HG03354 (cell line): ENCODE measurements at regions not wholly inside any gene's neighbourhood (a gene's known extent, or its start where the extent isn't known, plus 50 kb on each side); places are given as distances from the start of the nearest gene placed in this dataset.
"Not testable (repeated sequence)": the region's sequence is repeated elsewhere in the genome, so short reads cannot be mapped to it uniquely, and the experiment has no call there.

ENCODE experiments used
- ATAC-seq: cut with Tn5 transposase; IDR thresholded peaks from one replicate; pipeline ENCODE4 v1.9.1; 2021; ENCODE audit warnings: mild to moderate bottlenecking; ENCODE audit not compliant: unreplicated experiment, poor library complexity, severe bottlenecking

DNA sequence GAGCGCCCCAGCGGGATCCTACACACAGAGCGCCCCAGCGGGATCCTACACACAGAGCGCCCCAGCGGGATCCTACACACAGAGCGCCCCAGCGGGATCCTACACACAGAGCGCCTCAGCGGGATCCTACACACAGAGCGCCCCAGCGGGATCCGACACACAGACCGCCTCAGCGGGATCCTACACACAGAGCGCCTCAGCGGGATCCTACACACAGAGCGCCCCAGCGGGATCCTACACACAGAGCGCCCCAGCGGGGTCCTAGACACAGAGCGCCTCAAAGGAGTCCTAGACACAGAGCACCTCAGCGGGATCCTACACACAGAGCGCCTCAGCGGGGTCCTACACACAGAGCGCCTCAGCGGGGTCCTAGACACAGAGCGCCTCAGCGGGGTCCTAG, 1352.7 kb downstream of the GATA3 start:
- ATAC-seq, result not testable (repeated sequence)

DNA sequence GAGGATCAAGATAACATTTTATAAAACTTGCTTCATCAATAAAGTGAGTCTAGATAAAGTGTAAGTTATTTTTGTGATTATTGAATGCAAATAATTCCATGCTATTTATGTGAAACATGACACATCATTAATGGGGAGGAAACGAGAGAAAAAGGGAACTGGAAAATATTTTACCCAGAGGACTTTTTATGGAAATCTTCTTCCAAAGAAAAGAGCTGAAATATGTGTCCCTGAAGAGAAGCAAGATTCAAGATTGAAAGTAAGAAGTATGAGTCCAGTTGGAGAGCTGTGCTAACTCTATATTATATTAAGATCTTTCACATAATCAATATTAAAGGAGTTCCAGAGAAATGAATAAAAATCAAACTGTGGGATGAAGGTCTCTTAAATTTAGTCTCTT, 1361.8 kb downstream of the GATA3 start:
- ATAC-seq, result no peak

DNA sequence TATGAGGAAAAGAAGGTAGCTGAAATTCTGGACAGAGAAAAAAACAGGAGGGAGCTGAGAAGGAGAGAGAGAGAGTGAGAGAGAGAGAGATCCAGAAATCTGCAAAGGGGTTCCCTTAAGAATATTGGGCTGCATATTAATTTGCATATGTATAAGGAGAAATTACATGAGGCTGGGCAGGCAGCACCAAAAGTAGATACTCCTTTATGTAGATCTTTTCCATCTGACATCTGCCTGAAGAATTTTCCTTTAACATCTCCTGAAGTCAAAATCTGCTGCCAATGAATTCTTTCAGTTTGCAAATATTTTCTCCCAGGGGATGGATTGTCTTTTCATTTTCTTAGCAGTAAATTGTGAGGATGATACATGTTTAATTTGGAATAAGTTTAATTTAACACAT, 1365.3 kb downstream of the GATA3 start:
- ATAC-seq, result no peak

DNA sequence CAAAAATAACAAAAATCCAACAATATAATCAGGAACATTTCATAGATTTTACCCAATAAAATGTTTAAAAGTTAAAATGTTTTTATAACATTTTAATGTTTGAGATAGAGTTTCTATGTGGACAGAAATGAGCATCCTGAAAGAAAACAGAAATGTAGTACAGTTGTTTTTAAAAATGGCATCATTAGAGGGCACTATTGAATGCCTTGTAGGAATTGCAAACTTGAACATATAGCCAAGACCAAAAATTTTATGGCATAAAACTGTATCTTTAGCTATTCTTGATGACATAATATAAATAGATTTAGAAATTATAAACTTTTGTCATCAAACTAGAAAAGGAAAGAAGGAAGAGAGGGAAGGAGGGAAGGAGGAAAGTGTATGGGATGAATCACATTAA, 1372.7 kb downstream of the GATA3 start:
- ATAC-seq, result no peak

DNA sequence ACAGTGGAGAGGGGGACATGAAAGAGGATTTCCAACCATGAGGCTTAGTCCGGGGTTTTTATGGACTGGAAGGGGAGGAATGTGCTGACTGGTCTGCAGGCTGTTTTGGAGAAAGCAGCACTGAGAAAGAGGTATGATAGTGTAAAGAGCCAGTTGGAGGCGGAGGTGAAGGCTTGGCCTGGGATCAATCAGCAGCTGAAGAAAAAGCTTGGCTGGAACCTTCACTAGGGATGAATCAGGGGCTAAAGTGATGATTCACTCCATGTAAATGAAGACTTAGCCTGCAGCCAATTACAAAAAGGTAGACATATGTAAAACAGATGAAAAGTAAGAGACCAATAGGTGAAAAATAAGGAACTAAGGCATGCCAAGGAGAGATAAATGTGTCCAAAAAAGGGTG, 1382.6 kb downstream of the GATA3 start:
- no peak for ATAC-seq

DNA sequence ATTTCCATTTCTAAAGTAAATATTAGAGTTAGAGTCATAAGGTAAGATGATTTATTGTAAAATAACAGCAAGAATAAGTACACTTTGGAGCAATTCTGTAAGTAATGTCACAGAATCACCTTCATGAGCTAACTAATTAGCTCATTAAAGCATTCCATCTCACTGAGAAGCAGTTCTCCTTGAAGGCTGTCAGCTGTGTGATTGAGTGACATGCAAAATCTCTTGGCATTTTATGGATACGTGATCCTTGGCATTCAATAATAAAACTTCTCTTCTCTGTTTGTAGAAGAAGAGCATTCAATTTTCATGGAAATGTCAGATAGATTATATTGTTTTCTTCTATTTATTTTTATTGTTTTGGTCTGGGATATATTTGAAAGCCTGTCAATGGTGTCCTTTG, 1389.3 kb downstream of the GATA3 start:
- ATAC-seq, result no peak

DNA sequence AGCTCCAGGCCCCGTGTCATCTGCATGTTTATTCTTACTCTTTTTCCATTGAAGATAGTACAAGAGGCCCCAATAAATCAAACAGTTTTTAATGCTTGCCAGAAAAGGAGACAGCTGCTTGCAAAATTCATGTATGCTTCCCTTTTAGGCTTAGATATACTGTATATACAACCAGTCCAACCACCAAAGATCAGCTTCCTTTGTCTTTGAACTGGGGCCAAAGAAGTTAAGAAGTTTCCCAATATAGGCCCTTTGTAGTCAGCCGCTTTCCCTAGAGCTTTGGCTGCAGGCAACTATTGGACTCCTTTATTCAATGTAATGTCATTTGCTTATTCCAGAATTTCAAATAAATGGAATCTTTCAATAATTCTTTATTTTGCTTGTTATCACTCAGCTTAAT, 1395.0 kb downstream of the GATA3 start:
- no peak for ATAC-seq

DNA sequence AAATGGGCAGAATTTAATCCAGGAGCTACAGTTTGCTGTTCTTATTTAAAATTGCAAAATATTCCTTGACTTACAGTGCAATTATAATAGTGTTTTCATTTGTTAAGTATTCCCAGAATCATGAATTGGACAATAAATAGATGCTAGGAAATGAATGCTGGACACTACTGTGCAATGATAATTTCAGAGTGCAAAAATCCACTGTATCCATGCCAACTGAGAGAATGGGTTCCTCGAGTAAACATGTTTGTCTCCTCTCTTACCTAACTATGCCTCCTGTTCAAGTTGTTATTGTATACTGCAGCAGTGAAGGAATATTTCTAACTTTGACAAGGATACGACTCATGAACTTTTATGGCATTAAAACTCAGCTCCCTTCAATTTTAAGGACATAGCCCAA, 1396.3 kb downstream of the GATA3 start:
- ATAC-seq, result no peak

DNA sequence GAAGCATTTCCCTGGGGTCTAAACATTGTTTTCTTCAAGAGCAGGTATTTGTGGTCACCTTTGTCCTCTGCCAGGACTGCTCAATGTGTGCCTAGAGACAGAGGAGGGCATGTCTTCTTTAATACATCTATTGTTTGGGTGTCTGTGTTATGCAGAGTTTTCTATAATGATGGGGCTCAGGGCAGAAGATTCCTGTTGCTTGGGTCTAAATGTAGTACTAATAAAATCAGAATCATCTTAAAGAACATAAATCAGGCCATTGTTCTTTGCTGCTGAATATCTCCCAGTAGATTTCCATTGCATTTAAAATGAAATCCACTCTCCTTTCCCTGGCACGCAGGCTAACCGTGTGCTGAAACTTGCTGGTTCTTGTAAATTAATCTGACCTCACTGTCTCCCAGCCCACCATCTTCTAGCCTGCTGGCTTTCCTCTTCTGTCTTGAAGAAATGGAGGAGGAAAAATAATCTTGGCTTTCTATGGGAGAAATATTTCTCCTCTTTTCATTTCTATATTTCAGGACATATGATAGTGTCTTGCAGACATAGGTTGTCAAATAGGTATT, 1396.8 kb downstream of the GATA3 start:
- ATAC-seq, result no peak

DNA sequence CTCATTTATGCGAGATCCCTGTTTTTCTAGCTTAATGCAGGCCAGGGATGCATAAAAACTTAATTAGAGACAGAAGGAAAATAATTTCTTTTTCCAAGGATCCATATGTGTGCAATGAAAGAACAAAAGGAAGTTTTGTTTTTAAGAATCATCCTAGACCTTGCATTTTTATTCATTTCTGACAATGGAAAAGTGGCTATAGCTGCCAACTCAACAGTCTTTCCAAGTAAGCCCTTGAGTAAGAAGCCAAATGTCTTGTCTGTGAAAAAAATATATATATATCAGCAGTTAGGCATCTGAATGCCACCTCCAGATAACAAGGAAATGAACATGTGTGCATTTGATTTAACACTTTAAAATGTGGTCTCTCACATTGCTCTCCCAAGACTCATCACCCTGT, 1397.6 kb downstream of the GATA3 start:
- ATAC-seq, result no peak

DNA sequence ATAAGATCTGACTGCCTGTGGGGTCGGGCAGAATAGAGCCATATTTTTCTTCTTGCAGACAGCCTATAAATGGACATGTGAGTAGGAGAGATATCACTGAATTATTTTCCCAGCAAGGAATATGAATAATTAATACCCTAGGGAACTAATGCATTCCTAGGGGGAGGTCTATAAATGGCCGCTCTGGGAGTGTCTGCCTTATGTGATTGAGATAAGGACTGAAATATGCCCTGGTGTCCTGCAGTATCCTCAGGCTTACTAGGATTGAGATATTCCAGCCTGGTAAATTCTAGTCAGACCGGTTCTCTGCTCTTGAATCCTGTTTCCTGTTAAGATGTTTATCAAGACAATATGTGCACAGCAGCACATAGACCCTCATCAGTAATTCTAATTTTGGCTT, 1399.4 kb downstream of the GATA3 start:
- not testable (repeated sequence) for ATAC-seq

DNA sequence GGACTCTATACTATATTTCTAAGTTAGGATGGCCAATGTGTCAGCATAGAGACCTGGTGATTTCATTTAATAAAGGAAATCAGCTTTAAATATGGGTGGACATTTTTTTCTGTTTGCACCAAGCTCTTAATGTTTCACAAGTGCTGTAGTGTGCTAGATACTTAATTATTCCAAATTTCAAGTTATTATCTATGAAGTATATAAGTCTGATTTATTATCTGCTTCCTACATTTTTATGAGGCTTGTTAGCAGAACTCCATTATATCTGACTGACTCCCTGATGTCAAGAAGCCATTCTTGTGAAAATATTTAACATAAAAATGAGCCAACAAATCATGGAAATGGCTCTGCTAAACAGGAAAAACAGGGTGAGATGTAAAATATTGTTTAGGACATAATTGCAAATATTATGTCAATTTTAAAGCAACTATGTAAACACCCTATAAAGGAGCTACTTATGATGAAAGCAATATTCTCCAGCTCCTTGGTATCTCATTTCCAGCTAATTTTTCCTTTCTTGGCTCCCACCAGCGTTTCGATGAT, 1415.2 kb downstream of the GATA3 start:
- ATAC-seq, result no peak

DNA sequence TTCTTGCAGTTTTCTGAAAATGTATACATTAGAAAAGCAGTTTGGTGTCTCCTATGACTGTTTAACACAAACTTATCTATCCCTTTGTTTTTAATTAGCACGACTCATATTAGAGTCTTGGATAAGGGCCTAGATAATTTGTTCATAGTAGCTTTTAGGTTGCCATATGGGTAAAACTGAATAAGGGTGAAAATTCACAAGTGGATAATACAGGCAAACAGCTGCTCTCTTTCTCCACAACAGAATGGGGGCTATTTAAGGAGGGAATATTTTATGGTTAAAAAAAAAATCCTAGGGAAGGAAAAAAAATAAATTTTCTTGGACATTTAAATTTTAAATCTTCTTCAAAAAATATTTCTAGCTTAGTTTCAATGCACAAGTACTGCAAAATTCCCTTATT, 1416.1 kb downstream of the GATA3 start:
- no peak for ATAC-seq

DNA sequence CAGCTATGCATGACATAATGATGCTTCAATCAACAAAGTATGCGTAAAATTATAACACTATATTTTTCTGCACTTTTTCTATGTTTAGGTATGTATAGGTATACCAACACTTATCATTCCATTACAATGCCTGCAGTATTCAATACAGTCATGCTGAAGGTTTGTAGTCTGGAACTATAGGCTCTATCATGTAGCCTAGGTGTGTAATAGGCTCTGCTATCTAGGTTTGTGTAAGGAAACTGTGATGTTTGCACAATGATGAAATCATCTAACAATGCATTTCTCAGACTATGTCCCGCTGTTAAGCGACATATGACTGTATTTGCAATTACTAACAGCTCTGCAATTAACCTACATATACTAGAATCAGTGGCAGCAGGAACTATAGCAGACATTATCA, 1447.5 kb downstream of the GATA3 start:
- no peak for ATAC-seq

DNA sequence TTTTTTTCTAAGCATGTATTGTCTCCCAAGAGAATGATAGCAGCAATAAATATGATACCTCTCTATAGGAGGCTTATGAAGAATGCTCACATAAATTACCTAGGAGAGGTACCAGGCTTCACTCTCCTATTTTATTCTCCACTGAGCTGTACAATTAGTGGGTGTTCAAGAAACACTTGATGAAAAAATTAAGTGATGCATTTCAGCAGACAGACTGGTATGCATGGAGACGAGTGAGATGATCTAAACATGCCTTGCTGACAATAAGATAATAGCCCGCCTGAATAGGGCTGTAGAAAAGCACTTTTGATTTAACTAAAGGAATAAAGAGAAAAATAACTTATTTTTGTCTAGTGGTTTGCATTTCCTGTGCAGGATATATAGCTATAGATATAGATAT, 1449.7 kb downstream of the GATA3 start:
- no peak for ATAC-seq

DNA sequence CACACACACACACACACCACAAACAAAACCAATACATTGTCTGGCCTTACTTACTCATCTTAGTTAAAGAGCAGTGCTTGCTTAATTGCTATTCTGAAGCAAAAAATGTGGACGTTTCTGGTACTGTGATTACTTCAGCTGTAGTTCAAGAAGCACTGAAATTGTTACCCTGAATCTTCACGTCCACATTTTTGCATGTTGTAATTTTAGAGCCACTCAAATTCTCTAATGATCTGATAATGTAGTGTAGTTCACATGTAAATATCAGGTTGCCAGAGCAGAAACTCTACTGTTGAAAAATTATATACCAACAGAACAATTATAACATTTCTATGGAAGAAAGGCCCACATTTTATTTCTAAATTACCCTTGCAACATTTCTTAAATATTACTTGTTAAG, 1451.1 kb downstream of the GATA3 start:
- no peak for ATAC-seq

DNA sequence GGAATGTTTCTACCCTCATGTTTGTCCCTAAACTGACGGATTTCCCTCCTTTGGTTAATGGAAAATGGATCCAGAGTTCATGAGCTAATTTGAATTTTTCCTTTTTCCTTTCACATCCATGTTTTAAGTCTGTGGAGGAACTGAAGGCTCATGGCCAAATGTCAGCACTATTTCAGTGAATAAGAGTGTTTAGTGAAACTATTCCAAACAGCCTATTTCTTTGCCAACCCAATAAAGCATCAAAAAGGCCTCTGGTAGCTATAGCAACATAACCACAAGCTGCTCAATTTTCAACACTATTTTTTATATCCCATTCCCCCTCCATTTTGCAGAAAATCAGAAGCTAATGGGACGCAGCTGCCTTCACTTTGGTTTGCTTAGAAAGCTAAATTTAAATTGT, 1454.1 kb downstream of the GATA3 start:
- no peak for ATAC-seq

DNA sequence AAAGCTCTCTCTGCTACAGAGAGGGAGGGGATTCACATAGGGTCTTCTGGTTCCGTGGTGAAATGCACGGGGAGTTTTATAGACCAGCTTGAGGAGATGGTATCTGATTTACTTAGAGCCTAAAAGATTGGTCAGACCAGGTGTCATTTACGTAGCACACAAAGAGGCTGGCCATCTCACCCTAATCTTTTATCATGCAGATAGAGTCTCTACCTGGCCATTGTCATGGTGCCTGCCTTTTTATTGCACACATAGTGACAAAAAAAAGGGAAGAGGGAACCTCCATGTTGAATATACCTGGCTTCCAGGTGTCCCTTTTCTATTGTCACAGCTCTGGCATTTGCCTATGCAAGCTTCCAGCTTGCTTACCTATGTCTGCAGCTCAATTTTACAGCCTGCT, 1456.1 kb downstream of the GATA3 start:
- ATAC-seq, result no peak

DNA sequence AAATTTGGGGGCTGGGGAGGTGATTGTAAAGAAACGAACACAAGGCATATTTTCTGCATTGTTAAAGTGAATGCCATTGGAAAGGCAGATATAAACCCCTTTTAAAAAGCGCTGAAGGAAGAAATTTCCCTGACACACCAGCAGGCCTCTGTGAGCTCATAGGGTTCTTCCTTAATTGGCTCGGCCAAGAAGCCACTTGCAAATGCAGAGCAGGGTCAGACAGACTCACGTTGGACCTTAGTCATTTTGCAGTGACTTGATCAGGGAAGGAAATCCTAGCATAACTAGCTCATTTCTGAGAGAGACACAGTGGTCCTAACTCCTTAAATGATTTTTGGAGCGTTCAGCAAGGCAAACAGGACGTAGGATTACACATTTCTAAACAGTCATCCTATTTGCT, 1461.4 kb downstream of the GATA3 start:
- ATAC-seq, result no peak

DNA sequence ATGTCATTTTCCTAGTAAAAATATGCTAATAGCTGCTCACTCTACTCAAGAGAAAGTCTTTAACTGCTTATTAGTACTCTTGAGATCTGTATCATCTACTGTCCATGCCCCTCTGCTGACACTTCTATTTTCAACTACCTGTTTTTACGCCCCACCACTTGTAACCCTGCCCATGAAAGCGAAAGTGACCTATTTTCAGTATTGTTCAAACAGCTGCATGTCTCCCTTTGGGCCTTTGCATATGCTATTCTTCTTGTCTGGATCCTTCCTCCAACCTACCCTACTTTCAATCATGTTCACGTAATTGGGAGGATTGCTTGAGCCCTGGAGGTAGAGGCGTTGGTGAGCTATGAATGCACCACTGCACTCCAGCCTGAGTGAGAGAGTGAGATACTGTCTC, 1481.3 kb downstream of the GATA3 start:
- no peak for ATAC-seq

DNA sequence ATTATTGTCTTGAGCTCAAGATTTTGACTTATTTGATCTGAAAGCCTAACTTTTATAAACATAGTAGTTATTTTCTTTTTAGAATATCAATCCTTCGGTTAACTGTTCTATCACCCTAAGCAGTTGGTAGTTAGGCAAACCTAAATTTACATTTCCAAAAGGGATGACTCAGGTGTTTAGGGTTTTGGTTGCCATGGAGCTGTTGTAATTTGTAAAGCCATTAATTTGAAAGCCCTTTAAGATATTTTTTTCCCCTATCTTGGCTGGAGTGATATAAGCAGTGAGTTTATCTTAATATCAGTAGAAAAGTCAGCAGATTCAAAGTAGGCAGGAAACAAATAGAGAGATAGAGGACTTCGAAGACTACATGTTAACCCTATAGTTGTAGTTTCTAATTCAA, 1472.6 kb upstream of the CELF2 start:
- no peak for ATAC-seq
